HS-5 (cell line): ENCODE measurements at regions not wholly inside any gene's neighbourhood (a gene's known extent, or its start where the extent isn't known, plus 50 kb on each side); places are given as distances from the start of the nearest gene placed in this dataset.

Experiments used
- DNase-seq: peaks from one replicate; pipeline ENCODE4 v3.0.0-alpha.2; 2012; ENCODE audit warnings: low read depth

GRCh38 chr1:163013826-163014600 lies 55.1 kb upstream of the RGS4 start:
- no peak for DNase-seq

- DNase-seq = no peak
These were observed 62.9 kb upstream of the RGS4 start for GRCh38 chr1:163006051-163006834.

GRCh38 chr1:162997499-162998285 lies 71.5 kb upstream of the RGS4 start:
- DNase-seq = no peak

- DNase-seq = no peak
These were observed 72.9 kb upstream of the RGS4 start for GRCh38 chr1:162996261-162996660.

GRCh38 chr1:162994921-162995320 lies 74.2 kb upstream of the RGS4 start:
- no peak for DNase-seq

GRCh38 chr1:162993846-162994245 lies 75.3 kb upstream of the RGS4 start:
- no peak for DNase-seq

- DNase-seq = no peak
These were observed 76.2 kb upstream of the RGS4 start for GRCh38 chr1:162992945-162993344.

- DNase-seq = no peak
These were observed 77.7 kb upstream of the RGS4 start for GRCh38 chr1:162991444-162991843.

GRCh38 chr1:162990665-162991064 lies 78.5 kb upstream of the RGS4 start:
- no peak for DNase-seq

- no peak for DNase-seq
These were observed 80.3 kb upstream of the RGS4 start for GRCh38 chr1:162988869-162989268.

- DNase-seq = peak; percentile 43
These were observed 81.3 kb upstream of the RGS4 start for GRCh38 chr1:162987866-162988265.

GRCh38 chr1:162985816-162986435 lies 83.2 kb upstream of the RGS4 start:
- no peak for DNase-seq

- DNase-seq = no peak
These were observed 84.5 kb upstream of the RGS4 start for GRCh38 chr1:162984699-162985098.

- DNase-seq = no peak
These were observed 85.3 kb upstream of the RGS4 start for GRCh38 chr1:162983671-162984425.

GRCh38 chr1:162982364-162982763 lies 86.8 kb upstream of the RGS4 start:
- no peak for DNase-seq

GRCh38 chr1:162977944-162978568 lies 91.1 kb upstream of the RGS4 start:
- DNase-seq = no peak

GRCh38 chr1:162976628-162977027 lies 92.5 kb upstream of the RGS4 start:
- DNase-seq = no peak

GRCh38 chr1:162974810-162975209 lies 94.4 kb upstream of the RGS4 start:
- no peak for DNase-seq

- peak; percentile 77 for DNase-seq
These were observed 95.8 kb upstream of the RGS4 start for GRCh38 chr1:162973381-162973795.

- no peak for DNase-seq
These were observed 96.4 kb upstream of the RGS4 start for GRCh38 chr1:162972773-162973172.

- no peak for DNase-seq
These were observed 99.1 kb upstream of the RGS4 start for GRCh38 chr1:162970021-162970420.
